ENCODE measurements at regions not wholly inside any gene's neighbourhood (a gene's known extent, or its start where the extent isn't known, plus 50 kb on each side); places are given as distances from the start of the nearest gene placed in this dataset.

- Histone ChIP-seq H2BK20ac (ENCODE audit: low read length) (no peak overlapping the region), H2AFZ (ENCODE audit: low read length) (no peak overlapping the region), H3K9ac (replicated peaks in 1 of 4; ENCODE audit: extremely low read depth in 1 of 4, low read depth in 3 of 4, low read length in 3 of 4) (no peak overlapping the region), H2BK5ac (ENCODE audit: low read depth, low read length) (no peak overlapping the region), H4K8ac (ENCODE audit: extremely low read depth, insufficient read depth, low read length) (no peak overlapping the region), H2AK5ac (ENCODE audit: low read depth, low read length) (no peak overlapping the region), H3K79me1 (ENCODE audit: low read depth, low read length) (no peaks in the 10 kb centered on the region), H3K4me1 (replicated peaks in 1 of 4; ENCODE audit: control insufficient read depth in 3 of 4, insufficient read depth in 4 of 4, low read length in 3 of 4) (no peaks in the 10 kb centered on the region), H3K4me2 (ENCODE audit: insufficient read depth in 1 of 2, low read depth in 2 of 2, low read length in 2 of 2) (no peak overlapping the region), H3K36me3 (ENCODE audit: control insufficient read depth in 2 of 4, insufficient read depth in 4 of 4, low read length in 3 of 4) (no peaks in the 10 kb centered on the region), H3K56ac (replicated peaks; ENCODE audit: insufficient read length, low read depth, low read length) (no peak overlapping the region), H4K20me1 (replicated peaks in 1 of 2; ENCODE audit: control insufficient read depth in 1 of 2, insufficient read depth in 2 of 2, low read length in 2 of 2) (no peaks in the 10 kb centered on the region), H3K27me3 (replicated peaks in 1 of 4; ENCODE audit: control insufficient read depth in 3 of 4, extremely low read depth in 1 of 4, insufficient read depth in 3 of 4, low read length in 3 of 4) (no peaks in the 10 kb centered on the region), H2BK15ac (ENCODE audit: low read length) (no peak overlapping the region), H2BK12ac (ENCODE audit: low read depth, low read length) (no peak overlapping the region), H3K79me2 (ENCODE audit: control insufficient read depth in 1 of 2, insufficient read depth in 2 of 2, low read length in 2 of 2) (no peaks in the 10 kb centered on the region), H3K23me2 (ENCODE audit: low read depth, low read length) (no peaks in the 10 kb centered on the region), H3K23ac (ENCODE audit: insufficient read length) (no peak overlapping the region), H3K9me3 (ENCODE audit: insufficient read depth in 2 of 2, low read depth in 1 of 2, low read length in 1 of 2) (no peaks in the 10 kb centered on the region), H3K18ac (ENCODE audit: extremely low read depth, low read length) (no peak overlapping the region), H4K5ac (ENCODE audit: insufficient read length, low read depth, low read length) (no peak overlapping the region), H3K14ac (ENCODE audit: insufficient read length) (no peak overlapping the region), H3K4ac (replicated peaks; ENCODE audit: insufficient read length, low read depth, low read length) (no peak overlapping the region), H4K91ac (replicated peaks; ENCODE audit: insufficient read length, low read length) (no peak overlapping the region), H2BK120ac (replicated peaks; ENCODE audit: low read depth, low read length) (no peak overlapping the region), H3K4me3 (ENCODE audit: extremely low read depth in 1 of 4, insufficient read depth in 2 of 4, low read depth in 3 of 4, low read length in 4 of 4) (no peak overlapping the region), H3K27ac (ENCODE audit: low read depth, low read length) (no peak overlapping the region)
- WGBS, 2 experiments (ENCODE audit: extremely low coverage in 1 of 2, insufficient coverage in 1 of 2, insufficient read length in 1 of 2, insufficient replicate concordance in 2 of 2, low coverage in 1 of 2, low lambda C conversion rate in 2 of 2, missing lambda C conversion rate in 1 of 2): 92% methylated on average over 5 of the region's 5 CpGs; no CpG with 5 or more reads in 1 of the 2 experiments
- DNase-seq (ENCODE audit: low read depth in 1 of 2, low spot score in 2 of 2): no peak
- CTCF ChIA-PET (ENCODE audit: partially characterized antibody): interaction anchor here (0.6 kb wide), 1 partner anchor 9 kb away, joined by 3 read pairs; no protein-coding TSS in a partner anchor
- no peak for TF ChIP-seq JUN (IDR thresholded peaks at IDR 0.05; ENCODE audit: low read depth, low read length)
- TF ChIP-seq TAF7 (optimal IDR thresholded peaks at IDR 0.05; ENCODE audit: borderline replicate concordance, low read depth, low read length): no peak
- TF ChIP-seq SIRT6 (IDR thresholded peaks at IDR 0.05; ENCODE audit: low read length): no peak
- no peak for TF ChIP-seq GTF2F1 (IDR thresholded peaks at IDR 0.05; ENCODE audit: borderline replicate concordance, low read depth, low read length)
- TF ChIP-seq HDAC2 (IDR thresholded peaks at IDR 0.05; ENCODE audit: borderline replicate concordance in 1 of 2, low read depth in 2 of 2, low read length in 2 of 2): no peak
- POLR2A ChIA-PET (ENCODE audit: partially characterized antibody): interaction anchor here (0.7 kb wide), 1 partner anchor 10 kb away, joined by 3 read pairs; no protein-coding TSS in a partner anchor
- no peak for FAIRE-seq
Measured at GRCh38 chrX:53768451-53768850, 81.9 kb upstream of the HUWE1 start.

All from H1 (cell line).